ENCODE measurements at regions not wholly inside any gene's neighbourhood (a gene's known extent, or its start where the extent isn't known, plus 50 kb on each side); places are given as distances from the start of the nearest gene placed in this dataset.
"Not testable (repeated sequence)": the region's sequence is repeated elsewhere in the genome, so short reads cannot be mapped to it uniquely, and the experiment has no call there.

DNA sequence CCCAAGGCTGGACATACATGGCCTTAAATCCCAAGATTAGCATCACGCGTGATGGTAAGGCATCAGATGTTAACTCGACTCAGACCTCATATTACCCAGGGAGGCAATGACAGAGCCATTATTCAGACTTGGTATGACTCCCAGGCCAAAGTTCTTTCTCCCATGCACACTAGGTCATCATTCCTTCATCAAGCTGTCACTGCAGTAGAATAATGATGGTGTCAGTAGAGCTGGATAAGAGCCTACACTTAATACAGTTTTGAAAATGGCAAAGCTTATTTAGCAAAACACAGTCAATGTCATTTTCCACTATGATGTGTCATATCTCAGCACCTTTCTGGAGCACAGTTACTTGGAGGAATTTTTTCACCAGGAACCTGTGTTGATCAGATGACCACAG, 663.3 kb downstream of the SUCLG1 start:
- ATAC-seq (ENCODE audit: insufficient read depth, low FRiP score) (no peak), DNase-seq (no peak)
- WGBS, 2 donors = 70 to 72% methylated on average over 3 of the region's 3 CpGs
- Histone ChIP-seq H3K9me3 (ENCODE audit: control insufficient read depth in 4 of 4, insufficient read depth in 3 of 4, low read length in 3 of 4) (no peaks in the 10 kb centered on the region), H3K4me1 (ENCODE audit: control insufficient read depth in 5 of 5, insufficient read depth in 5 of 5, low read length in 5 of 5) (no peaks in the 10 kb centered on the region), H3K27me3 (ENCODE audit: control insufficient read depth in 3 of 3, insufficient read depth in 3 of 3, low read length in 2 of 3) (no peaks in the 10 kb centered on the region), H3K27ac (ENCODE audit: low read depth in 1 of 2, low read length in 1 of 2) (no peak overlapping the region), H3K4me3 (no peak overlapping the region), H3K9ac (ENCODE audit: insufficient read depth in 1 of 2, low read length in 2 of 2) (no peak overlapping the region), H3K36me3 (ENCODE audit: control insufficient read depth in 4 of 4, insufficient read depth in 4 of 4, low read length in 4 of 4) (no peaks in the 10 kb centered on the region)
- TF ChIP-seq, protein P1, sequence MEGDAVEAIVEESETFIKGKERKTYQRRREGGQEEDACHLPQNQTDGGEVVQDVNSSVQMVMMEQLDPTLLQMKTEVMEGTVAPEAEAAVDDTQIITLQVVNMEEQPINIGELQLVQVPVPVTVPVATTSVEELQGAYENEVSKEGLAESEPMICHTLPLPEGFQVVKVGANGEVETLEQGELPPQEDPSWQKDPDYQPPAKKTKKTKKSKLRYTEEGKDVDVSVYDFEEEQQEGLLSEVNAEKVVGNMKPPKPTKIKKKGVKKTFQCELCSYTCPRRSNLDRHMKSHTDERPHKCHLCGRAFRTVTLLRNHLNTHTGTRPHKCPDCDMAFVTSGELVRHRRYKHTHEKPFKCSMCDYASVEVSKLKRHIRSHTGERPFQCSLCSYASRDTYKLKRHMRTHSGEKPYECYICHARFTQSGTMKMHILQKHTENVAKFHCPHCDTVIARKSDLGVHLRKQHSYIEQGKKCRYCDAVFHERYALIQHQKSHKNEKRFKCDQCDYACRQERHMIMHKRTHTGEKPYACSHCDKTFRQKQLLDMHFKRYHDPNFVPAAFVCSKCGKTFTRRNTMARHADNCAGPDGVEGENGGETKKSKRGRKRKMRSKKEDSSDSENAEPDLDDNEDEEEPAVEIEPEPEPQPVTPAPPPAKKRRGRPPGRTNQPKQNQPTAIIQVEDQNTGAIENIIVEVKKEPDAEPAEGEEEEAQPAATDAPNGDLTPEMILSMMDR (IDR thresholded peaks at IDR 0.05; ENCODE audit: control extremely low read depth, extremely low read depth) = no peak

DNA sequence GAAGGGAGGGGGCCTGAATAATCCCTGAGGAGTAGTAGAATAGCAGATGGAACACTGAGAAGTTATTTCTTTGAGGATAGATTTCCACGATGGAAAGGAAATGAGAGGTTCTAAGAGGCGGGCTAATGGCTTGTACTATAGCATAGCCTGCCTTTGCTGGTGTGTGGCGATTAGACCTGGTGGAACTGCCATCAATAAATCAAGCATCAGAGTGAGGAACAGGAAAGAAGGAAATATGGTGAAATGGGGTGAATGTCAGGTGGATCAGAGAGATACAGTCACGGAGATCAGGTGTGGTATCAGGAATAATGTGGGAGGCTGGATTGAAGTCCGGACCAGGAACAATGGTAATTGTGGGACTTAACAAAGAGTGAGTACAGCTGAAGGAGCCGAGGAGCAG, 668.6 kb downstream of the SUCLG1 start:
- H3K27me3 ChIP-seq (ENCODE audit: control insufficient read depth in 3 of 3, insufficient read depth in 3 of 3, low read length in 2 of 3); H3K27ac ChIP-seq (ENCODE audit: low read depth in 1 of 2, low read length in 1 of 2); H3K36me3 ChIP-seq (ENCODE audit: control insufficient read depth in 4 of 4, insufficient read depth in 4 of 4, low read length in 4 of 4); ATAC-seq (ENCODE audit: insufficient read depth, low FRiP score); H3K9me3 ChIP-seq (ENCODE audit: control insufficient read depth in 4 of 4, insufficient read depth in 3 of 4, low read length in 3 of 4); H3K9ac ChIP-seq (ENCODE audit: insufficient read depth in 1 of 2, low read length in 2 of 2); H3K4me3 ChIP-seq; DNase-seq; H3K4me1 ChIP-seq (ENCODE audit: control insufficient read depth in 5 of 5, insufficient read depth in 5 of 5, low read length in 5 of 5): not testable (repeated sequence)
- whole genome bisulfite sequencing, 2 donors = 92 to 93% methylated on average over 6 of the region's 6 CpGs

DNA sequence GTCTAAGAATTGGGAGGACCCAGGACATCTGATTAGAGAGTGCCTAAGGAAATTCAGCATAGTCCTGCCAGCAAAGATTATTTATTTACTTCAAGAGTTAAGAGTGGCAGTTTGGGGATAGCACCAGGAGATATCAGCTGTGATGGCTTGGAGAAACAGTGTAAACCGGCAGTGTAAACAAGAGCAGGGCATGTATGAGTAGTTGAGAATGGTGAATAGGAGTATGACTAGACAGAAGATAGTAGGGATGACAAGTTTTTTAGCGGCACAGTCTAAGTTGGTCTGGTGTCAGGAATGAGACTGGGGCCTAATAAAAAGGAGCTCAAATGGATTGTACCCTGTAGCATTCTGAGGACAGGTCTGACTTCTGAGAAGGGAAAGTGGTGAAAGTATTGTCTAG, 669.4 kb downstream of the SUCLG1 start:
- not testable (repeated sequence) for H3K27me3 ChIP-seq (ENCODE audit: control insufficient read depth in 3 of 3, insufficient read depth in 3 of 3, low read length in 2 of 3); H3K36me3 ChIP-seq (ENCODE audit: control insufficient read depth in 4 of 4, insufficient read depth in 4 of 4, low read length in 4 of 4); DNase-seq; ATAC-seq (ENCODE audit: insufficient read depth, low FRiP score); H3K9ac ChIP-seq (ENCODE audit: insufficient read depth in 1 of 2, low read length in 2 of 2); H3K4me1 ChIP-seq (ENCODE audit: control insufficient read depth in 5 of 5, insufficient read depth in 5 of 5, low read length in 5 of 5); H3K9me3 ChIP-seq (ENCODE audit: control insufficient read depth in 4 of 4, insufficient read depth in 3 of 4, low read length in 3 of 4); H3K4me3 ChIP-seq; H3K27ac ChIP-seq (ENCODE audit: low read depth in 1 of 2, low read length in 1 of 2)
- WGBS, 2 donors = 80 to 83% methylated on average over 1 of the region's 2 CpGs

DNA sequence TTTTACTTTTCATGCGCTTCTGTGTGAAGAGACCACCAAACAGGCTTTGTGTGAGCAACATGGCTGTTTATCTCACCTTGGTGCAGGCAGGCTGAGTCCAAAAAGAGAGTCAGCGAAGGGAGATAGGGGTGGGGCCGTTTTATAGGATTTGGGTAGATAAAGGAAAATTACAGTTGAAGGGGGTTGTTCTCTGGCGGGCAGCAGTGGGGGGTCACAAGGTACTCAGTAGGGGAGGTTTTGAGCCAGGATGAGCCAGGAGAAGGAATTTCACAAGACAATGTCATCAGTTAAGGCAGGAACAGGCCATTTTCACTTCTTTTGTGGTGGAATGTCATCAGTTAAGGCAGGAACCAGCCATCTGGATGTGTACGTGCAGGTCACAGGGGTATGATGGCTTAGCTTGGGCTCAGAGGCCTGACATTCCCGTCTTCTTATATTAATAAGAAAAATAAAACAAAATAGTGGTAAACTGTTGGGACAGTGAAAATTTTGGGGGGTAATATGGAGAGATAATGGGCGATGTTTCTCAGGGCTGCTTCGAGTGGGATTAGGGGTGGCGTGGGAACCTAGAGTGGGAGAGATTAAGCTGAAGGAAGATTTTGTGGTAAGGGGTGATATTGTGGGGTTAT, 670.0 kb downstream of the SUCLG1 start:
- DNase-seq; H3K4me1 ChIP-seq (ENCODE audit: control insufficient read depth in 5 of 5, insufficient read depth in 5 of 5, low read length in 5 of 5); H3K9ac ChIP-seq (ENCODE audit: insufficient read depth in 1 of 2, low read length in 2 of 2); H3K27ac ChIP-seq (ENCODE audit: low read depth in 1 of 2, low read length in 1 of 2); H3K9me3 ChIP-seq (ENCODE audit: control insufficient read depth in 4 of 4, insufficient read depth in 3 of 4, low read length in 3 of 4); H3K4me3 ChIP-seq; H3K27me3 ChIP-seq (ENCODE audit: control insufficient read depth in 3 of 3, insufficient read depth in 3 of 3, low read length in 2 of 3); H3K36me3 ChIP-seq (ENCODE audit: control insufficient read depth in 4 of 4, insufficient read depth in 4 of 4, low read length in 4 of 4); ATAC-seq (ENCODE audit: insufficient read depth, low FRiP score): not testable (repeated sequence)
- WGBS, 2 donors = 87 to 90% methylated on average over 9 of the region's 9 CpGs

DNA sequence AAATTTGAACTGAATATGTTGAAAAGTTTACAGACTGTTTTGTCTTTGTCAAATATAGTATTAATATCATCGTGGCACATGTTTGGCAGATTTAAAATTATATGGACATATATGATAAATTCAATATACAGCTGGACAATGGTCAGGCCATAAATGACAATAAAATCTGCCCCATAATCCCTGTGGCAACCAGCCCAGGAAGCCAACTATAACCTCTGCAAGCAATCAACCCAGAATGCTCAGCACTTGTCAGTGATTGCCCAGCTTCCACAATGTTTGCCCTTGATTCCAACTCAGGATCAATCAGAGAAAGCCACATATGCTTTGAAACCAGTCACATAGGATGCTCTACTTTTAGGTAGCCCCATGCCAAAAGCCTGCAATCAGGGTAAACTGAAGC, 671.9 kb downstream of the SUCLG1 start:
- Histone ChIP-seq H3K27ac (ENCODE audit: low read depth in 1 of 2, low read length in 1 of 2) (no peak overlapping the region), H3K27me3 (ENCODE audit: control insufficient read depth in 3 of 3, insufficient read depth in 3 of 3, low read length in 2 of 3) (no peaks in the 10 kb centered on the region), H3K9me3 (ENCODE audit: control insufficient read depth in 4 of 4, insufficient read depth in 3 of 4, low read length in 3 of 4) (no peaks in the 10 kb centered on the region), H3K4me1 (ENCODE audit: control insufficient read depth in 5 of 5, insufficient read depth in 5 of 5, low read length in 5 of 5) (no peaks in the 10 kb centered on the region), H3K4me3 (no peak overlapping the region), H3K36me3 (ENCODE audit: control insufficient read depth in 4 of 4, insufficient read depth in 4 of 4, low read length in 4 of 4) (no peaks in the 10 kb centered on the region), H3K9ac (ENCODE audit: insufficient read depth in 1 of 2, low read length in 2 of 2) (no peak overlapping the region)
- WGBS, 2 donors = 81 to 93% methylated on average over 1 of the region's 1 CpG
- TF ChIP-seq, protein P1 (IDR thresholded peaks at IDR 0.05; ENCODE audit: control extremely low read depth, extremely low read depth) = no peak
- ATAC-seq (ENCODE audit: insufficient read depth, low FRiP score) (no peak), DNase-seq (no peak)
